ENCODE measurements at regions not wholly inside any gene's neighbourhood (a gene's known extent, or its start where the extent isn't known, plus 50 kb on each side); places are given as distances from the start of the nearest gene placed in this dataset.

DNA sequence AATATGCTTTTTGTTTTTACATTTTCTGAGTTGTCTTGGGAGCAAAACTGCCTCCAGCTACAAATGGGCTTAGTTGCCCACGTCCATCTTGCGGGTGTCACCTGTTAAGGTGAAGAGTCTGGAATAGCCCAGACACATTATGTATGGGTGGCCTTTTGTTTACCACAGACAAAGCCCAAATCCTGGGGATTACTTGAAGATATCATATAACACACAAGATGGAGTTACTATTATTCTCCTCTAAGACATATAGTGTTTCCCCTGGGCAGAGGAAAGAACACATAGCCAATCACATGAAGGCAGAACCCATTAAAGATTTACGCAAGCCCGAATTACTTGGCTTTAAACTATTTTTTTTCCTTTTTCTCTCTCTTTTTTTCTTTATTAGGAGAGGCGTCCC is 625.6 kb upstream of the FAM241A start:
- intact Hi-C loops (cut with micrococcal nuclease): no loop called here
- H3K27me3 Mint-ChIP-seq: no peaks in the 10 kb centered on the region
- no peak overlapping the region for H3K4me3 ChIP-seq (ENCODE audit: control extremely low read depth in 1 of 5, extremely low read depth in 1 of 5, insufficient read depth in 1 of 5, low read depth in 2 of 5, low read length in 4 of 5)
- H3K9ac ChIP-seq (ENCODE audit: low read length): no peak overlapping the region
- no peaks in the 10 kb centered on the region for H3K36me3 ChIP-seq (replicated peaks in 1 of 2; ENCODE audit: control extremely low read depth in 1 of 2, control insufficient read depth in 1 of 2, extremely low read depth in 1 of 2, insufficient read depth in 2 of 2, low read length in 1 of 2)
- no peak overlapping the region for H3K4me3 Mint-ChIP-seq
- no peaks in the 10 kb centered on the region for H3K4me1 Mint-ChIP-seq
- no peaks in the 10 kb centered on the region for H3K9me3 ChIP-seq (ENCODE audit: control extremely low read depth in 1 of 3, control insufficient read depth in 2 of 3, insufficient read depth in 1 of 3, low read length in 2 of 3)
- WGBS (ENCODE audit: insufficient coverage): no CpG with 5 or more reads among the region's 5 CpGs
- no peak overlapping the region for H3K4me2 ChIP-seq (replicated peaks; ENCODE audit: low read depth, low read length, poor library complexity, severe bottlenecking)
- POLR2A ChIA-PET: no interaction called here
- CTCF ChIA-PET: no interaction called here
- DNase-seq (no peak), ATAC-seq (ENCODE audit: low read depth) (no peak)
- no peak overlapping the region for H2AFZ ChIP-seq (ENCODE audit: insufficient read depth, low read depth, low read length, poor library complexity, severe bottlenecking)
- TF ChIP-seq, protein P1, sequence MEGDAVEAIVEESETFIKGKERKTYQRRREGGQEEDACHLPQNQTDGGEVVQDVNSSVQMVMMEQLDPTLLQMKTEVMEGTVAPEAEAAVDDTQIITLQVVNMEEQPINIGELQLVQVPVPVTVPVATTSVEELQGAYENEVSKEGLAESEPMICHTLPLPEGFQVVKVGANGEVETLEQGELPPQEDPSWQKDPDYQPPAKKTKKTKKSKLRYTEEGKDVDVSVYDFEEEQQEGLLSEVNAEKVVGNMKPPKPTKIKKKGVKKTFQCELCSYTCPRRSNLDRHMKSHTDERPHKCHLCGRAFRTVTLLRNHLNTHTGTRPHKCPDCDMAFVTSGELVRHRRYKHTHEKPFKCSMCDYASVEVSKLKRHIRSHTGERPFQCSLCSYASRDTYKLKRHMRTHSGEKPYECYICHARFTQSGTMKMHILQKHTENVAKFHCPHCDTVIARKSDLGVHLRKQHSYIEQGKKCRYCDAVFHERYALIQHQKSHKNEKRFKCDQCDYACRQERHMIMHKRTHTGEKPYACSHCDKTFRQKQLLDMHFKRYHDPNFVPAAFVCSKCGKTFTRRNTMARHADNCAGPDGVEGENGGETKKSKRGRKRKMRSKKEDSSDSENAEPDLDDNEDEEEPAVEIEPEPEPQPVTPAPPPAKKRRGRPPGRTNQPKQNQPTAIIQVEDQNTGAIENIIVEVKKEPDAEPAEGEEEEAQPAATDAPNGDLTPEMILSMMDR (IDR thresholded peaks at IDR 0.05): no peak
- TF ChIP-seq EZH2 (IDR thresholded peaks at IDR 0.05; ENCODE audit: borderline replicate concordance, insufficient read depth, low read depth, low read length, poor library complexity, severe bottlenecking): no peak
- no peaks in the 10 kb centered on the region for H3K4me1 ChIP-seq (ENCODE audit: control insufficient read depth in 2 of 2, insufficient read depth in 2 of 2, low read length in 2 of 2)
- no peaks in the 10 kb centered on the region for H3K27me3 ChIP-seq (replicated peaks in 1 of 4; ENCODE audit: control extremely low read depth in 1 of 4, control insufficient read depth in 3 of 4, insufficient read depth in 4 of 4, low read length in 3 of 4)
- peaks cover under 1% of the 10 kb centered on the region for H3K9me3 Mint-ChIP-seq (ENCODE audit: insufficient read depth)
- no peak overlapping the region for H3K27ac Mint-ChIP-seq
- H3K27ac ChIP-seq (ENCODE audit: low read length in 2 of 2): no peak overlapping the region
- H3K79me2 ChIP-seq (ENCODE audit: control insufficient read depth, insufficient read depth, low read length): no peaks in the 10 kb centered on the region
- H4K20me1 ChIP-seq (ENCODE audit: control insufficient read depth, insufficient read depth, low read length, poor library complexity, severe bottlenecking): no peaks in the 10 kb centered on the region

DNA sequence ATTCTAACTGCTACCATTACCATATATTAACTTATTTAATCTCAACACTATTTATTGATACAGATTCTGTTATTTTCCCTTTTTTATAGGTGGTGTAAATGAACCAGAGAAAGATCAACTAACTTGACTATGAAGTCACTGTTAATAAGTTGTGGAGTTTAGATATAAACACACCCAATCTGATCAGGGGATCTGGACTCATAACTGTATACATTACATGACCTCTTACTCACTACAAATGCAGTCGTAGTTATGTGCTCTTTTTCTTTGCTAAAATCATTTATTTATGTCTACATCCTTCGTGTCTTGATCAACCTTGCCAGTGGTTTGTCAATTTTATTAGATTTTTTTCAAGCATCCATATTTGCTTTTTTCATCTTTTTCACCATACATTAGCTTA is 614.8 kb upstream of the FAM241A start:
- Mint-ChIP-seq H3K4me3 (no peak overlapping the region), H3K9me3 (ENCODE audit: insufficient read depth) (no peaks in the 10 kb centered on the region), H3K4me1 (no peaks in the 10 kb centered on the region), H3K27me3 (no peaks in the 10 kb centered on the region), H3K27ac (no peak overlapping the region)
- Histone ChIP-seq H3K9ac (ENCODE audit: low read length) (no peak overlapping the region), H3K79me2 (ENCODE audit: control insufficient read depth, insufficient read depth, low read length) (no peaks in the 10 kb centered on the region), H3K36me3 (replicated peaks in 1 of 2; ENCODE audit: control extremely low read depth in 1 of 2, control insufficient read depth in 1 of 2, extremely low read depth in 1 of 2, insufficient read depth in 2 of 2, low read length in 1 of 2) (no peaks in the 10 kb centered on the region), H3K4me3 (ENCODE audit: control extremely low read depth in 1 of 5, extremely low read depth in 1 of 5, insufficient read depth in 1 of 5, low read depth in 2 of 5, low read length in 4 of 5) (no peak overlapping the region), H4K20me1 (ENCODE audit: control insufficient read depth, insufficient read depth, low read length, poor library complexity, severe bottlenecking) (no peaks in the 10 kb centered on the region), H3K27me3 (replicated peaks in 1 of 4; ENCODE audit: control extremely low read depth in 1 of 4, control insufficient read depth in 3 of 4, insufficient read depth in 4 of 4, low read length in 3 of 4) (no peaks in the 10 kb centered on the region), H3K27ac (ENCODE audit: low read length in 2 of 2) (no peak overlapping the region), H3K4me1 (ENCODE audit: control insufficient read depth in 2 of 2, insufficient read depth in 2 of 2, low read length in 2 of 2) (no peaks in the 10 kb centered on the region), H3K9me3 (ENCODE audit: control extremely low read depth in 1 of 3, control insufficient read depth in 2 of 3, insufficient read depth in 1 of 3, low read length in 2 of 3) (no peaks in the 10 kb centered on the region), H2AFZ (ENCODE audit: insufficient read depth, low read depth, low read length, poor library complexity, severe bottlenecking) (no peak overlapping the region), H3K4me2 (replicated peaks; ENCODE audit: low read depth, low read length, poor library complexity, severe bottlenecking) (no peak overlapping the region)
- no peak for ATAC-seq (ENCODE audit: low read depth)
- POLR2A ChIA-PET: no interaction called here
- intact Hi-C loops (cut with micrococcal nuclease): no loop called here
- TF ChIP-seq, protein P1 (IDR thresholded peaks at IDR 0.05): no peak
- TF ChIP-seq EZH2 (IDR thresholded peaks at IDR 0.05; ENCODE audit: borderline replicate concordance, insufficient read depth, low read depth, low read length, poor library complexity, severe bottlenecking): no peak
- 100% methylated on average over 1 of the region's 2 CpGs for WGBS (ENCODE audit: insufficient coverage)
- CTCF ChIA-PET: no interaction called here
- DNase-seq: no peak

All from B cell (primary cell).